ENCODE measurements at regions not wholly inside any gene's neighbourhood (a gene's known extent, or its start where the extent isn't known, plus 50 kb on each side); places are given as distances from the start of the nearest gene placed in this dataset.

DNA sequence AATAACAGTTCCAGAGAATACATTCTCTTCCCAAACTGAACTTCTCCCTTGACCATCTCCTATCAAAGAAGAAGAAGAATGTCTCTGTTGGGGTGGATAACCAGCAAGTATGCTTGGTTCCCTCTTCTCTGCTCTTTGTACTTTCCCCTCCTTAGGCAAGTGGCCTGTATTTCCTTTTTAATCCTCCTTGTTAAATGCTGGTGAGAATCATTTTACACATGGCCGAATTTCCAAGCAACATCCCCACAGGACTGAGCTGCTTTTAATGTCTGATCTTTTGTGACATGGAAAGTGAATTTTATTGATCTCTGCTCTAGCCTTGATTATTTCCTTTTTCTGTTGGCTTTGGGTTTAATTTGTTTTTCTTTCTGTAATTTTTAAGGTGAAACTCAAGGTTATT is 336.7 kb downstream of the DUSP10 start:
- no peaks in the 10 kb centered on the region for H3K36me3 ChIP-seq (ENCODE audit: control insufficient read depth in 2 of 3, insufficient read depth in 3 of 3, low read length in 3 of 3)
- no peak overlapping the region for H3K27ac ChIP-seq (ENCODE audit: low read depth in 2 of 2, low read length in 2 of 2)
- no peaks in the 10 kb centered on the region for H3K4me1 ChIP-seq (ENCODE audit: control insufficient read depth in 2 of 3, insufficient read depth in 2 of 3, low read depth in 1 of 3, low read length in 3 of 3)
- no peaks in the 10 kb centered on the region for H3K27me3 ChIP-seq (ENCODE audit: control insufficient read depth, insufficient read depth, low read length)
- intact Hi-C loops (cut with DNase I): no loop called here
- H3K9me3 ChIP-seq (ENCODE audit: control insufficient read depth in 2 of 3, insufficient read depth in 1 of 3, low read length in 3 of 3): no peaks in the 10 kb centered on the region
- no peak overlapping the region for H3K4me3 ChIP-seq (ENCODE audit: low read length in 3 of 3)
- FAIRE-seq: no peak
- DNase-seq: no peak
- TF ChIP-seq, protein P1, sequence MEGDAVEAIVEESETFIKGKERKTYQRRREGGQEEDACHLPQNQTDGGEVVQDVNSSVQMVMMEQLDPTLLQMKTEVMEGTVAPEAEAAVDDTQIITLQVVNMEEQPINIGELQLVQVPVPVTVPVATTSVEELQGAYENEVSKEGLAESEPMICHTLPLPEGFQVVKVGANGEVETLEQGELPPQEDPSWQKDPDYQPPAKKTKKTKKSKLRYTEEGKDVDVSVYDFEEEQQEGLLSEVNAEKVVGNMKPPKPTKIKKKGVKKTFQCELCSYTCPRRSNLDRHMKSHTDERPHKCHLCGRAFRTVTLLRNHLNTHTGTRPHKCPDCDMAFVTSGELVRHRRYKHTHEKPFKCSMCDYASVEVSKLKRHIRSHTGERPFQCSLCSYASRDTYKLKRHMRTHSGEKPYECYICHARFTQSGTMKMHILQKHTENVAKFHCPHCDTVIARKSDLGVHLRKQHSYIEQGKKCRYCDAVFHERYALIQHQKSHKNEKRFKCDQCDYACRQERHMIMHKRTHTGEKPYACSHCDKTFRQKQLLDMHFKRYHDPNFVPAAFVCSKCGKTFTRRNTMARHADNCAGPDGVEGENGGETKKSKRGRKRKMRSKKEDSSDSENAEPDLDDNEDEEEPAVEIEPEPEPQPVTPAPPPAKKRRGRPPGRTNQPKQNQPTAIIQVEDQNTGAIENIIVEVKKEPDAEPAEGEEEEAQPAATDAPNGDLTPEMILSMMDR (IDR thresholded peaks at IDR 0.05; ENCODE audit: borderline replicate concordance, extremely low read depth, insufficient read depth): no peak
- H3K9ac ChIP-seq (ENCODE audit: low read length in 3 of 3): no peak overlapping the region

DNA sequence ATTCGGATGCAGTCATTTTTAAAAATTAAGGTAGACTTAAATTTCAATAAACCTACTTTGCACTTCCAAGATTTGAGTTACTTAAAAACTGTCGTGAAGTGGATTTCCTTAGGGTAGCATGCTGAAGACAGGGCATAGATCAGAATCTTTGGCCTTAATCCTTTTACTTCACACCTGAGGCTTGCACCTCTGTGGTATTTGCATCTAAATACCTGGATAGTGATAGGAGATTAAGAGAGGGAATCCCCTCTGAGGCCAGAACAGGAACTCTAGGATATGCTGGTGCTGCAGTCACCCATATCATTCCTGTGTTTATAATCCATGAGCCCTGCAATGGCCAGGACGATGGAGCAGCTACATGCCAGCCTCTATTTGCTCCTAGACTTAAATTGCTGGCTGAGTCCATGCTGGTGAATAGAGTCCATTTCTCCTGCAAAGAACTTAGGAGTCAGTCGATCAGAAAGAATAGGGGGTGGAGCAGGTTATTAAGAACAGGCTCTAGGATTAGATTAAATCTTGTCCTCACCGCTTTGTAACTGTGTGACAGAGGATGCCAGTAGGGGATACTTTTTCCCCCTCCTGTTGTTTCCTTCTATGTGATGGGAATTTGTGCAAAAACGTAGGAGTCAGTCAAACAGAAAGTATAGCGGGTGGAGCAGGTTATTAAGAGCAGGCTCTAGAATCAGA is 333.6 kb downstream of the DUSP10 start:
- Histone ChIP-seq H3K4me1 (ENCODE audit: control insufficient read depth in 2 of 3, insufficient read depth in 2 of 3, low read depth in 1 of 3, low read length in 3 of 3) (no peaks in the 10 kb centered on the region), H3K27me3 (ENCODE audit: control insufficient read depth, insufficient read depth, low read length) (no peaks in the 10 kb centered on the region), H3K9me3 (ENCODE audit: control insufficient read depth in 2 of 3, insufficient read depth in 1 of 3, low read length in 3 of 3) (no peaks in the 10 kb centered on the region), H3K27ac (ENCODE audit: low read depth in 2 of 2, low read length in 2 of 2) (no peak overlapping the region), H3K36me3 (ENCODE audit: control insufficient read depth in 2 of 3, insufficient read depth in 3 of 3, low read length in 3 of 3) (no peaks in the 10 kb centered on the region), H3K9ac (ENCODE audit: low read length in 3 of 3) (no peak overlapping the region), H3K4me3 (ENCODE audit: low read length in 3 of 3) (no peak overlapping the region)
- DNase-seq (no peak), FAIRE-seq (no peak)
- intact Hi-C loops (cut with DNase I): no loop called here
- TF ChIP-seq, protein P1 (IDR thresholded peaks at IDR 0.05; ENCODE audit: borderline replicate concordance, extremely low read depth, insufficient read depth): no peak

DNA sequence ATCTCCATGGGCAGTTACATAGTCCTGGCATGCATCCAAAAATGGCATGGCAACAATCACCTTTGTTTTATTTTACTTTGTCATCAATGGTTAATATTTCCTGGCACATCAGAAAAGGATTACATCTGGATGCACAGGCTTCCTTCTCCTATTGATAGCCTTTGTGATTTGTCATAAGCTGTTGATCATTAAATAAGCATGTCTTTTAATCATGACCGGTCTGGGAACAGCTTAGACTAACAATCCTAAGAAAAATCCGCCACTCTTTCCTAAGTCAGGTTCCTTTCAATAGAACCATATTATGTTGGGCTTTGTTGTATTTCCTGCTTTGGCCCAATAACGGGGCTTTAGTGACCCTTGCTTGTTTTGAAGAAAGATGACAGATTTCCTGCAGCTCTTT is 330.6 kb downstream of the DUSP10 start:
- Histone ChIP-seq H3K9me3 (ENCODE audit: control insufficient read depth in 2 of 3, insufficient read depth in 1 of 3, low read length in 3 of 3) (no peaks in the 10 kb centered on the region), H3K4me3 (ENCODE audit: low read length in 3 of 3) (no peak overlapping the region), H3K27me3 (ENCODE audit: control insufficient read depth, insufficient read depth, low read length) (no peaks in the 10 kb centered on the region), H3K9ac (ENCODE audit: low read length in 3 of 3) (no peak overlapping the region), H3K27ac (ENCODE audit: low read depth in 2 of 2, low read length in 2 of 2) (no peak overlapping the region), H3K36me3 (ENCODE audit: control insufficient read depth in 2 of 3, insufficient read depth in 3 of 3, low read length in 3 of 3) (no peaks in the 10 kb centered on the region), H3K4me1 (ENCODE audit: control insufficient read depth in 2 of 3, insufficient read depth in 2 of 3, low read depth in 1 of 3, low read length in 3 of 3) (no peaks in the 10 kb centered on the region)
- TF ChIP-seq, protein P1 (IDR thresholded peaks at IDR 0.05; ENCODE audit: borderline replicate concordance, extremely low read depth, insufficient read depth): no peak
- no peak for FAIRE-seq
- intact Hi-C loops (cut with DNase I): no loop called here
- no peak for DNase-seq
